Mammary epithelial cell (primary cell): ENCODE measurements at regions not wholly inside any gene's neighbourhood (a gene's known extent, or its start where the extent isn't known, plus 50 kb on each side); places are given as distances from the start of the nearest gene placed in this dataset.

Source experiments
- EZH2 ChIP-seq: IDR thresholded peaks from 2 replicates; pipeline ENCODE4 v1.6.1; 2012; ENCODE audit warnings: low read length, inconsistent platforms, borderline replicate concordance
- TF ChIP-seq, protein P1 (sequence below), 2 donors: IDR thresholded peaks in 1 of 2; conservative IDR thresholded peaks in 1 of 2; 2 replicates each; pipeline ENCODE4 v1.5.1; 2011 to 2012; ENCODE audit warnings: inconsistent platforms in 2 of 2, low read length in 2 of 2, mild to moderate bottlenecking in 2 of 2, control low read depth in 1 of 2, low read depth in 1 of 2; ENCODE audit not compliant: insufficient read depth in 1 of 2; ENCODE audit errors: extremely low read depth in 1 of 2

DNA sequence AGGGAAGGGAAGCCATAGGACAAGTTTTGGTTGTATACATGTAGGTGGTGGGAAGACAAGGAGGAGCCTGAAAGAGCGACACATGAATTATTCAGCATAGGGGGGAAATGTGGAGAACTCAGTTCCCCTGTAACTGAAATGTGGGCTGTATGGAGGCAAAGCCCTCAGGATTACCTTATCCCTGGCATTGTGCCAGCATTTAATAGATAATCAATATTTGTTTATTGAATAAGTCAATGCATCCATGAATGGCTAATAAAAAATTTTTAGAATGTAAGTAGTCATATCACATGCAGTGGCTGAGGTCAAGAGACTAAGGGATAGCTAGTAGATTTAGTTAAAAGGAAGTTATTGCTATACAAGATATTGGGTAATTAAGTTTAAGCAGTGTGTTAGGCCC, 232.4 kb downstream of the SNAPC1 start:
- TF ChIP-seq, protein P1, sequence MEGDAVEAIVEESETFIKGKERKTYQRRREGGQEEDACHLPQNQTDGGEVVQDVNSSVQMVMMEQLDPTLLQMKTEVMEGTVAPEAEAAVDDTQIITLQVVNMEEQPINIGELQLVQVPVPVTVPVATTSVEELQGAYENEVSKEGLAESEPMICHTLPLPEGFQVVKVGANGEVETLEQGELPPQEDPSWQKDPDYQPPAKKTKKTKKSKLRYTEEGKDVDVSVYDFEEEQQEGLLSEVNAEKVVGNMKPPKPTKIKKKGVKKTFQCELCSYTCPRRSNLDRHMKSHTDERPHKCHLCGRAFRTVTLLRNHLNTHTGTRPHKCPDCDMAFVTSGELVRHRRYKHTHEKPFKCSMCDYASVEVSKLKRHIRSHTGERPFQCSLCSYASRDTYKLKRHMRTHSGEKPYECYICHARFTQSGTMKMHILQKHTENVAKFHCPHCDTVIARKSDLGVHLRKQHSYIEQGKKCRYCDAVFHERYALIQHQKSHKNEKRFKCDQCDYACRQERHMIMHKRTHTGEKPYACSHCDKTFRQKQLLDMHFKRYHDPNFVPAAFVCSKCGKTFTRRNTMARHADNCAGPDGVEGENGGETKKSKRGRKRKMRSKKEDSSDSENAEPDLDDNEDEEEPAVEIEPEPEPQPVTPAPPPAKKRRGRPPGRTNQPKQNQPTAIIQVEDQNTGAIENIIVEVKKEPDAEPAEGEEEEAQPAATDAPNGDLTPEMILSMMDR (conservative IDR thresholded peaks at IDR 0.05 in 1 of 2, IDR thresholded peaks at IDR 0.05 in 1 of 2; ENCODE audit: extremely low read depth in 1 of 2, insufficient read depth in 1 of 2, low read depth in 1 of 2, low read length in 2 of 2), result no peak
- TF ChIP-seq EZH2, result no peak
